Erythroblast (primary cell): ENCODE measurements at regions not wholly inside any gene's neighbourhood (a gene's known extent, or its start where the extent isn't known, plus 50 kb on each side); places are given as distances from the start of the nearest gene placed in this dataset.

Experiments
- GATA1 ChIP-seq: IDR thresholded peaks from 2 replicates; pipeline ENCODE4 v1.6.1; 2011; ENCODE audit warnings: low read depth, mild to moderate bottlenecking, control low read depth, low read length, moderate library complexity
- POLR2A ChIP-seq: IDR thresholded peaks from 2 replicates; pipeline ENCODE4 v1.6.1; 2011; ENCODE audit warnings: mild to moderate bottlenecking, low read length

- no peak for TF ChIP-seq POLR2A
- TF ChIP-seq GATA1 = no peak
Measured at GRCh38 chr1:209399800-209400199, 183.7 kb upstream of the CAMK1G start.
